HG03097 (cell line): ENCODE measurements at regions not wholly inside any gene's neighbourhood (a gene's known extent, or its start where the extent isn't known, plus 50 kb on each side); places are given as distances from the start of the nearest gene placed in this dataset.

ENCODE experiments used
- ATAC-seq: cut with Tn5 transposase; IDR thresholded peaks from one replicate; pipeline ENCODE4 v1.9.1; 2021; ENCODE audit not compliant: unreplicated experiment, low FRiP score

GRCh38 chr3:43892526-43892925 is 201.8 kb downstream of the ABHD5 start:
- no peak for ATAC-seq

GRCh38 chr3:43893727-43894126 is 203.0 kb downstream of the ABHD5 start:
- ATAC-seq = no peak

- ATAC-seq = no peak
These were observed 203.7 kb downstream of the ABHD5 start for GRCh38 chr3:43894176-43895049.

- ATAC-seq = no peak
These were observed 204.8 kb downstream of the ABHD5 start for GRCh38 chr3:43895573-43895972.

- no peak for ATAC-seq
These were observed 211.7 kb downstream of the ABHD5 start for GRCh38 chr3:43902415-43902814.

GRCh38 chr3:43905157-43905556 is 214.4 kb downstream of the ABHD5 start:
- ATAC-seq = no peak

- peak; percentile 34 for ATAC-seq
These were observed 216.2 kb downstream of the ABHD5 start for GRCh38 chr3:43906849-43907507.

GRCh38 chr3:43907508-43907858 is 216.7 kb downstream of the ABHD5 start:
- peak; percentile 73 for ATAC-seq

GRCh38 chr3:43908456-43908855 is 217.7 kb downstream of the ABHD5 start:
- ATAC-seq = no peak

- no peak for ATAC-seq
These were observed 218.4 kb downstream of the ABHD5 start for GRCh38 chr3:43909149-43909548.

- no peak for ATAC-seq
These were observed 220.0 kb downstream of the ABHD5 start for GRCh38 chr3:43910750-43911149.

GRCh38 chr3:43913036-43913948 is 222.6 kb downstream of the ABHD5 start:
- ATAC-seq = no peak

- ATAC-seq = no peak
These were observed 223.5 kb downstream of the ABHD5 start for GRCh38 chr3:43914269-43914668.

- no peak for ATAC-seq
These were observed 224.8 kb downstream of the ABHD5 start for GRCh38 chr3:43915546-43915945.

GRCh38 chr3:43917361-43917760 is 226.6 kb downstream of the ABHD5 start:
- no peak for ATAC-seq

- ATAC-seq = no peak
These were observed 228.3 kb downstream of the ABHD5 start for GRCh38 chr3:43919029-43919428.

- ATAC-seq = no peak
These were observed 230.4 kb downstream of the ABHD5 start for GRCh38 chr3:43921056-43921648.

- no peak for ATAC-seq
These were observed 231.6 kb downstream of the ABHD5 start for GRCh38 chr3:43922374-43922773.

- no peak for ATAC-seq
These were observed 232.6 kb downstream of the ABHD5 start for GRCh38 chr3:43923104-43923882.

- ATAC-seq = no peak
These were observed 235.3 kb downstream of the ABHD5 start for GRCh38 chr3:43926055-43926454.
